Neural progenitor cell (in vitro differentiated cells): ENCODE measurements at regions not wholly inside any gene's neighbourhood (a gene's known extent, or its start where the extent isn't known, plus 50 kb on each side); places are given as distances from the start of the nearest gene placed in this dataset.

Source experiments
- DNase-seq: peaks from one replicate; pipeline ENCODE4 v3.0.0-alpha.2; 2016; ENCODE audit warnings: low spot score
- H2AFZ ChIP-seq: fragments of 200-600 bp; sonication (generic); replicated peaks from 2 replicates; pipeline ENCODE4 v1.6.1; 2016; ENCODE audit warnings: antibody characterized with exemption
- H3F3A ChIP-seq: fragments of 200-600 bp; sonication (generic); 2 replicates; pipeline ENCODE4 v1.6.1; 2016; ENCODE audit warnings: antibody characterized with exemption, low read depth
- H3K27ac ChIP-seq: fragments of 200-600 bp; sonication (generic); 2 replicates; pipeline ENCODE4 v1.5.1; 2016; ENCODE audit warnings: mild to moderate bottlenecking
- H3K27me3 ChIP-seq: fragments of 200-600 bp; sonication (generic); 2 replicates; pipeline ENCODE4 v1.6.1; 2016; ENCODE audit warnings: mild to moderate bottlenecking, moderate library complexity
- H3K36me3 ChIP-seq: fragments of 200-600 bp; sonication (generic); 2 replicates; pipeline ENCODE4 v1.5.1; 2016
- H3K4me1 ChIP-seq: fragments of 200-600 bp; sonication (generic); 2 replicates; pipeline ENCODE4 v1.6.1; 2016; ENCODE audit warnings: mixed run types
- H3K4me2 ChIP-seq: fragments of 200-600 bp; sonication (generic); 2 replicates; pipeline ENCODE4 v1.6.1; 2016
- H3K4me3 ChIP-seq: fragments of 200-600 bp; sonication (generic); 2 replicates; pipeline ENCODE4 v1.5.1; 2016
- H3K79me2 ChIP-seq: fragments of 200-600 bp; sonication (generic); 2 replicates; pipeline ENCODE4 v1.6.1; 2016; ENCODE audit warnings: low read depth
- H3K9ac ChIP-seq: fragments of 200-600 bp; sonication (generic); 2 replicates; pipeline ENCODE4 v1.6.1; 2016
- H3K9me3 ChIP-seq: fragments of 200-600 bp; sonication (generic); 2 replicates; pipeline ENCODE4 v1.5.1; 2016; ENCODE audit warnings: low read depth
- H4K20me1 ChIP-seq: fragments of 200-600 bp; sonication (generic); 2 replicates; pipeline ENCODE4 v1.6.1; 2016; ENCODE audit warnings: low read depth
- H3K27ac Mint-ChIP-seq: 3 replicates; pipeline ENCODE4 v1.8.0; 2021; ENCODE audit warnings: mixed read lengths
- H3K27me3 Mint-ChIP-seq: 2 replicates; pipeline ENCODE4 v1.8.0; 2022; ENCODE audit warnings: low read depth, mild to moderate bottlenecking, inconsistent platforms, moderate library complexity, mixed read lengths; ENCODE audit not compliant: insufficient read depth
- H3K36me3 Mint-ChIP-seq: 3 replicates; pipeline ENCODE4 v1.8.0; 2021; ENCODE audit warnings: mixed read lengths
- H3K4me1 Mint-ChIP-seq: 3 replicates; pipeline ENCODE4 v1.8.0; 2021; ENCODE audit warnings: mixed read lengths
- H3K4me3 Mint-ChIP-seq: 3 replicates; pipeline ENCODE4 v1.8.0; 2021; ENCODE audit warnings: mild to moderate bottlenecking, moderate library complexity, mixed read lengths
- H3K9me3 Mint-ChIP-seq: 3 replicates; pipeline ENCODE4 v1.8.0; 2020; ENCODE audit warnings: mixed read lengths
- CTCF ChIP-seq: fragments of 200-600 bp; sonication (generic); IDR thresholded peaks from 2 replicates; pipeline ENCODE4 v1.5.1; 2017; ENCODE audit warnings: antibody characterized with exemption, mild to moderate bottlenecking
- EZH2 ChIP-seq: fragments of 200-600 bp; sonication (generic); IDR thresholded peaks from 2 replicates; pipeline ENCODE4 v1.6.1; 2017; ENCODE audit warnings: antibody characterized with exemption, mild to moderate bottlenecking, moderate library complexity
- EZH2phosphoT487 ChIP-seq: fragments of 200-600 bp; sonication (generic); IDR thresholded peaks from 2 replicates; pipeline ENCODE4 v1.6.1; 2017; ENCODE audit warnings: antibody characterized with exemption

- no peak overlapping the region for H3K9ac ChIP-seq
- Mint-ChIP-seq H3K4me3 (no peak overlapping the region), H3K27me3 (no peaks in the 10 kb centered on the region), H3K36me3 (no peaks in the 10 kb centered on the region), H3K9me3 (no peaks in the 10 kb centered on the region), H3K27ac (no peak overlapping the region), H3K4me1 (peaks cover 16% of the 10 kb centered on the region)
- DNase-seq: peak; percentile 25
- H3K27ac ChIP-seq: no peak overlapping the region
- no peaks in the 10 kb centered on the region for H3K79me2 ChIP-seq
- H4K20me1 ChIP-seq: no peaks in the 10 kb centered on the region
- H3F3A ChIP-seq: no peaks in the 10 kb centered on the region
- no peak overlapping the region for H3K4me3 ChIP-seq
- no peaks in the 10 kb centered on the region for H3K27me3 ChIP-seq
- H2AFZ ChIP-seq: no peak overlapping the region
- H3K4me1 ChIP-seq: peaks cover 10% of the 10 kb centered on the region
- no peaks in the 10 kb centered on the region for H3K9me3 ChIP-seq
- H3K4me2 ChIP-seq: no peak overlapping the region
- H3K36me3 ChIP-seq: no peaks in the 10 kb centered on the region
- TF ChIP-seq EZH2 (no peak), CTCF (no peak), EZH2phosphoT487 (no peak)
Measured at GRCh38 chr7:24419077-24419476, 135.1 kb downstream of the NPY start.

- Mint-ChIP-seq H3K36me3 (no peaks in the 10 kb centered on the region), H3K4me1 (peaks cover 16% of the 10 kb centered on the region), H3K27ac (no peak overlapping the region), H3K9me3 (no peaks in the 10 kb centered on the region), H3K4me3 (no peak overlapping the region), H3K27me3 (no peaks in the 10 kb centered on the region)
- H4K20me1 ChIP-seq: no peaks in the 10 kb centered on the region
- no peaks in the 10 kb centered on the region for H3K36me3 ChIP-seq
- H3K9me3 ChIP-seq: no peaks in the 10 kb centered on the region
- no peaks in the 10 kb centered on the region for H3K79me2 ChIP-seq
- DNase-seq: no peak
- H3F3A ChIP-seq: no peaks in the 10 kb centered on the region
- no peak overlapping the region for H3K4me3 ChIP-seq
- H3K9ac ChIP-seq: no peak overlapping the region
- H3K4me2 ChIP-seq: no peak overlapping the region
- peaks cover 10% of the 10 kb centered on the region for H3K4me1 ChIP-seq
- no peak overlapping the region for H2AFZ ChIP-seq
- no peaks in the 10 kb centered on the region for H3K27me3 ChIP-seq
- TF ChIP-seq EZH2phosphoT487 (no peak), CTCF (no peak), EZH2 (no peak)
- no peak overlapping the region for H3K27ac ChIP-seq
Measured at GRCh38 chr7:24419511-24419910, 135.5 kb downstream of the NPY start.

DNA sequence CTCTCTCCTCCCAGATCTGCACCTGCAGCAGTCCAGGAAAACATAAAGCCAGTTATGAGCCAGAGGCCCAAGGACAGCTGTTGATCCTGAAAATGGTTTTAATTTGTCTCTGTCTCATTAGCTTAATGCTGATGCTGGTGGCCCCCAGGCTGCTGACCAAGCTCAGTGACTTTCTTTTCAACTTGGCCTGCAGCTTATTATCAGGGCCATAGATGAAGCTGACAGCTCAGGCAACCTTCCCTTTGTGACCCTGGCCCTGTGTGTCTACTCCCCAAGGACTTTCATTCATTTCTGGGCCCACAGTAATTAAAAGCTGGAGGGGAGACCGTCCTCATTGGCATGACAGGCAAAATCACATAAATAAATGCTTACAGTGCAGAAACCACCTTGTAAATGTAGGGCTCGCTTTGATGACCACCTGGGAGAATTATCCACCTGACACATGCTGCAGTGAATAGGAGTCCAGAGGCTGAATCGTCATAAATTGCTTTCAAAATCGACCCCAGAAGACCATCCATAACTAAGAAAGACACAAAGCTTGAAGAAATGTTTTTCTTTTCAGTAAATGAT lies 138.5 kb downstream of the NPY start:
- no peak overlapping the region for H3K4me3 Mint-ChIP-seq
- no peaks in the 10 kb centered on the region for H3K36me3 ChIP-seq
- no peak overlapping the region for H2AFZ ChIP-seq
- H3K27ac ChIP-seq: no peak overlapping the region
- no peak for TF ChIP-seq CTCF
- TF ChIP-seq EZH2: no peak
- no peak for TF ChIP-seq EZH2phosphoT487
- H3K9me3 Mint-ChIP-seq: peaks cover 8% of the 10 kb centered on the region
- peaks cover 31% of the 10 kb centered on the region for H3K4me1 ChIP-seq
- H3K9me3 ChIP-seq: no peaks in the 10 kb centered on the region
- no peak overlapping the region for H3K27ac Mint-ChIP-seq
- no peaks in the 10 kb centered on the region for H3K36me3 Mint-ChIP-seq
- H3K4me1 Mint-ChIP-seq: peaks cover 25% of the 10 kb centered on the region
- H4K20me1 ChIP-seq: no peaks in the 10 kb centered on the region
- no peak overlapping the region for H3K4me3 ChIP-seq
- H3K9ac ChIP-seq: no peak overlapping the region
- H3K27me3 Mint-ChIP-seq: no peaks in the 10 kb centered on the region
- no peaks in the 10 kb centered on the region for H3K27me3 ChIP-seq
- H3K4me2 ChIP-seq: no peak overlapping the region
- H3K79me2 ChIP-seq: no peaks in the 10 kb centered on the region
- no peak for DNase-seq
- H3F3A ChIP-seq: peaks cover 16% of the 10 kb centered on the region
